BJ (cell line): ENCODE measurements at regions not wholly inside any gene's neighbourhood (a gene's known extent, or its start where the extent isn't known, plus 50 kb on each side); places are given as distances from the start of the nearest gene placed in this dataset.

Experiments used
- CTCF ChIA-PET: fragments of 350-600 bp; formaldehyde crosslinking; extraction: SDS; loops from one replicate; lab custom pipeline; 2021; ENCODE audit warnings: antibody characterized with exemption, inconsistent platforms; lab: Yijun Ruan, JAX
- POLR2A ChIA-PET: fragments of 300-600 bp; sonication (Branson Sonifier 250); formaldehyde crosslinking; extraction: SDS; loops from one replicate; lab custom pipeline; 2021; ENCODE audit warnings: antibody characterized with exemption; lab: Charles Lee
- DNase-seq: peaks from one replicate; pipeline ENCODE4 v3.0.0-alpha.2; 2011; ENCODE audit warnings: low read depth
- H3K27me3 ChIP-seq: 2 replicates; pipeline ENCODE4 v1.6.0; 2011; ENCODE audit warnings: low read length; ENCODE audit not compliant: control insufficient read depth, insufficient read depth
- H3K36me3 ChIP-seq: 2 replicates; pipeline ENCODE4 v1.5.1; 2011; ENCODE audit warnings: low read length; ENCODE audit not compliant: control insufficient read depth, insufficient read depth
- H3K4me3 ChIP-seq: 2 replicates; pipeline ENCODE4 v1.5.1; 2011; ENCODE audit warnings: low read depth, mild to moderate bottlenecking, control low read depth, low read length
- CTCF ChIP-seq: IDR thresholded peaks from 2 replicates; pipeline ENCODE4 v1.5.1; 2011; ENCODE audit warnings: low read depth, mild to moderate bottlenecking, control low read depth, inconsistent platforms, low read length, moderate library complexity; ENCODE audit not compliant: insufficient read depth

GRCh38 chr20:59110607-59111006 lies 53.0 kb upstream of the ZNF831 start:
- no peak for DNase-seq
- no peaks in the 10 kb centered on the region for H3K36me3 ChIP-seq
- CTCF ChIA-PET, result no interaction called here
- no peak for TF ChIP-seq CTCF
- no peaks in the 10 kb centered on the region; the same call in 1 of the 2 replicates for H3K27me3 ChIP-seq
- no peak overlapping the region for H3K4me3 ChIP-seq
- POLR2A ChIA-PET, result no interaction called here

GRCh38 chr20:59105581-59105980 lies 58.0 kb upstream of the ZNF831 start:
- no peak for TF ChIP-seq CTCF
- H3K27me3 ChIP-seq, result 0 out of 2 replicates have a peak, but pooled peaks cover 2% of the 10 kb centered on the region
- DNase-seq, result no peak
- H3K36me3 ChIP-seq, result no peaks in the 10 kb centered on the region
- no peak overlapping the region for H3K4me3 ChIP-seq
- POLR2A ChIA-PET, result no interaction called here
- CTCF ChIA-PET, result interaction anchor here (0.6 kb wide), 1 partner anchor 21 kb away, joined by 3 read pairs; no protein-coding TSS in a partner anchor

GRCh38 chr20:59104831-59105230 lies 58.8 kb upstream of the ZNF831 start:
- no peak for TF ChIP-seq CTCF
- CTCF ChIA-PET, result no interaction called here
- no peaks in the 10 kb centered on the region for H3K36me3 ChIP-seq
- 0 out of 2 replicates have a peak, but pooled peaks cover 2% of the 10 kb centered on the region for H3K27me3 ChIP-seq
- H3K4me3 ChIP-seq, result no peak overlapping the region
- POLR2A ChIA-PET, result no interaction called here
- DNase-seq, result no peak

GRCh38 chr20:59103573-59103972 lies 60.0 kb upstream of the ZNF831 start:
- CTCF ChIA-PET, result no interaction called here
- Histone ChIP-seq H3K4me3 (no peak overlapping the region), H3K36me3 (no peaks in the 10 kb centered on the region), H3K27me3 (0 out of 2 replicates have a peak, but pooled peaks cover 2% of the 10 kb centered on the region)
- POLR2A ChIA-PET, result no interaction called here
- no peak for TF ChIP-seq CTCF
- DNase-seq, result no peak

GRCh38 chr20:59102841-59103299 lies 60.3 kb upstream of the PRELID3B start:
- H3K27me3 ChIP-seq, result 0 out of 2 replicates have a peak, but pooled peaks cover 2% of the 10 kb centered on the region
- CTCF ChIA-PET, result interaction anchor here (1.3 kb wide), 1 partner anchor 15 kb away, joined by 4 read pairs; no protein-coding TSS in a partner anchor
- no peak for DNase-seq
- H3K36me3 ChIP-seq, result no peaks in the 10 kb centered on the region
- no peak for TF ChIP-seq CTCF
- H3K4me3 ChIP-seq, result no peak overlapping the region
- POLR2A ChIA-PET, result no interaction called here
